SK-N-SH treated with all-trans-retinoic acid at 6 μM for 48 hours (cell line): ENCODE measurements at regions not wholly inside any gene's neighbourhood (a gene's known extent, or its start where the extent isn't known, plus 50 kb on each side); places are given as distances from the start of the nearest gene placed in this dataset.

Experiments
- RARB ChIP-seq: fragments of 250-450 bp; sonication (Bioruptor Pico); IDR thresholded peaks from 2 replicates; pipeline ENCODE4 v1.8.0; 2021; ENCODE audit warnings: mild to moderate bottlenecking, moderate library complexity
- SNAI2 ChIP-seq: fragments of 250-450 bp; sonication (Bioruptor Pico); IDR thresholded peaks from 2 replicates; pipeline ENCODE4 v1.5.0; 2020; ENCODE audit warnings: mild to moderate bottlenecking, moderate library complexity
- ZFP3 ChIP-seq: fragments of 250-450 bp; sonication (Bioruptor Pico); IDR thresholded peaks from 2 replicates; pipeline ENCODE4 v1.5.0; 2020; ENCODE audit warnings: mild to moderate bottlenecking, moderate library complexity
- ZFP30 ChIP-seq: fragments of 450-650 bp; formaldehyde crosslinking; IDR thresholded peaks from 2 replicates; pipeline ENCODE4 v1.5.0; 2022; ENCODE audit warnings: mild to moderate bottlenecking, moderate library complexity
- ZNF70 ChIP-seq: fragments of 450-650 bp; formaldehyde crosslinking; IDR thresholded peaks from 2 replicates; pipeline ENCODE4 v1.5.0; 2020; ENCODE audit warnings: mild to moderate bottlenecking, moderate library complexity
- TF ChIP-seq, protein P1 (sequence below): fragments of 250-450 bp; sonication (Bioruptor Pico); IDR thresholded peaks from 2 replicates; pipeline ENCODE4 v1.8.0; 2020; ENCODE audit warnings: mild to moderate bottlenecking, moderate library complexity, borderline replicate concordance
- TF ChIP-seq, protein P2 (sequence below): fragments of 250-450 bp; sonication (Bioruptor Pico); IDR thresholded peaks from 2 replicates; pipeline ENCODE4 v1.5.0; 2020; ENCODE audit warnings: mild to moderate bottlenecking, moderate library complexity

GRCh38 chr11:106276859-106277436 is 199.5 kb downstream of the AASDHPPT start:
- TF ChIP-seq ZFP3 (no peak), RARB (CRISPR knock-in tag) (no peak), ZNF70 (no peak), ZFP30 (no peak), SNAI2 (CRISPR knock-in tag) (no peak)
- TF ChIP-seq, protein P1, sequence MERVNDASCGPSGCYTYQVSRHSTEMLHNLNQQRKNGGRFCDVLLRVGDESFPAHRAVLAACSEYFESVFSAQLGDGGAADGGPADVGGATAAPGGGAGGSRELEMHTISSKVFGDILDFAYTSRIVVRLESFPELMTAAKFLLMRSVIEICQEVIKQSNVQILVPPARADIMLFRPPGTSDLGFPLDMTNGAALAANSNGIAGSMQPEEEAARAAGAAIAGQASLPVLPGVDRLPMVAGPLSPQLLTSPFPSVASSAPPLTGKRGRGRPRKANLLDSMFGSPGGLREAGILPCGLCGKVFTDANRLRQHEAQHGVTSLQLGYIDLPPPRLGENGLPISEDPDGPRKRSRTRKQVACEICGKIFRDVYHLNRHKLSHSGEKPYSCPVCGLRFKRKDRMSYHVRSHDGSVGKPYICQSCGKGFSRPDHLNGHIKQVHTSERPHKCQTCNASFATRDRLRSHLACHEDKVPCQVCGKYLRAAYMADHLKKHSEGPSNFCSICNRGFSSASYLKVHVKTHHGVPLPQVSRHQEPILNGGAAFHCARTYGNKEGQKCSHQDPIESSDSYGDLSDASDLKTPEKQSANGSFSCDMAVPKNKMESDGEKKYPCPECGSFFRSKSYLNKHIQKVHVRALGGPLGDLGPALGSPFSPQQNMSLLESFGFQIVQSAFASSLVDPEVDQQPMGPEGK, result no peak
- TF ChIP-seq, protein P2, sequence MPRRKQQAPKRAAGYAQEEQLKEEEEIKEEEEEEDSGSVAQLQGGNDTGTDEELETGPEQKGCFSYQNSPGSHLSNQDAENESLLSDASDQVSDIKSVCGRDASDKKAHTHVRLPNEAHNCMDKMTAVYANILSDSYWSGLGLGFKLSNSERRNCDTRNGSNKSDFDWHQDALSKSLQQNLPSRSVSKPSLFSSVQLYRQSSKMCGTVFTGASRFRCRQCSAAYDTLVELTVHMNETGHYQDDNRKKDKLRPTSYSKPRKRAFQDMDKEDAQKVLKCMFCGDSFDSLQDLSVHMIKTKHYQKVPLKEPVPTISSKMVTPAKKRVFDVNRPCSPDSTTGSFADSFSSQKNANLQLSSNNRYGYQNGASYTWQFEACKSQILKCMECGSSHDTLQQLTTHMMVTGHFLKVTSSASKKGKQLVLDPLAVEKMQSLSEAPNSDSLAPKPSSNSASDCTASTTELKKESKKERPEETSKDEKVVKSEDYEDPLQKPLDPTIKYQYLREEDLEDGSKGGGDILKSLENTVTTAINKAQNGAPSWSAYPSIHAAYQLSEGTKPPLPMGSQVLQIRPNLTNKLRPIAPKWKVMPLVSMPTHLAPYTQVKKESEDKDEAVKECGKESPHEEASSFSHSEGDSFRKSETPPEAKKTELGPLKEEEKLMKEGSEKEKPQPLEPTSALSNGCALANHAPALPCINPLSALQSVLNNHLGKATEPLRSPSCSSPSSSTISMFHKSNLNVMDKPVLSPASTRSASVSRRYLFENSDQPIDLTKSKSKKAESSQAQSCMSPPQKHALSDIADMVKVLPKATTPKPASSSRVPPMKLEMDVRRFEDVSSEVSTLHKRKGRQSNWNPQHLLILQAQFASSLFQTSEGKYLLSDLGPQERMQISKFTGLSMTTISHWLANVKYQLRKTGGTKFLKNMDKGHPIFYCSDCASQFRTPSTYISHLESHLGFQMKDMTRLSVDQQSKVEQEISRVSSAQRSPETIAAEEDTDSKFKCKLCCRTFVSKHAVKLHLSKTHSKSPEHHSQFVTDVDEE (CRISPR knock-in tag), result no peak
